ENCODE measurements at regions not wholly inside any gene's neighbourhood (a gene's known extent, or its start where the extent isn't known, plus 50 kb on each side); places are given as distances from the start of the nearest gene placed in this dataset.

DNA sequence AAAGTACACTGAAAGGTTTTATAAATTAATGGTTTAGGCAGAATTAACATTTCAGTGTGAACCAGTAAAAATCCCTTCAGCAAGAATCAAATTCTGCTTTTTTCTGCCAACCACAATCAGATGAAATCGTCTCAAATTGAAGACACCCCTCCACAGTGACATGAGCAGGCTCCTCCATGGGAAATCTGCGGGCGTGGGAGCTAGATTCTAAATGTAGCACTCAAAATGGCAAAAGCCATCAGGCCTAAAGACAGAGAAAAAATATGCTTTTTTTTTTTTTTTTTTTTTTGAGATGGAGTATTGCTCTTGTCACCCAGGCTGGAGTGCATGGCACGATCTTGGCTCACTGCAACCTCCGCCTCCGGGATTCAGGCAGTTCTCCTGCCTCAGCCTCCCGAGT, 55.8 kb upstream of the MRPS9 start:
- Histone ChIP-seq H3K36me3 (ENCODE audit: control insufficient read depth, insufficient read depth, low read length) (no peaks in the 10 kb centered on the region), H3K4me2 (ENCODE audit: low read depth, low read length) (no peak overlapping the region), H4K20me1 (ENCODE audit: insufficient read depth, low read length) (no peaks in the 10 kb centered on the region), H3K4me1 (ENCODE audit: control insufficient read depth, insufficient read depth, low read length) (no peaks in the 10 kb centered on the region), H3K18ac (ENCODE audit: low read depth, low read length) (no peak overlapping the region), H3K14ac (replicated peaks; ENCODE audit: low read depth, low read length) (no peak overlapping the region), H3K27me3 (ENCODE audit: control insufficient read depth, insufficient read depth, low read length) (no peaks in the 10 kb centered on the region), H3K23ac (ENCODE audit: low read depth, low read length) (no peak overlapping the region), H2AK5ac (ENCODE audit: low read depth, low read length) (no peak overlapping the region), H2BK5ac (ENCODE audit: low read depth, low read length, poor library complexity, severe bottlenecking) (no peak overlapping the region), H4K91ac (ENCODE audit: insufficient read depth, low read depth, low read length) (no peak overlapping the region), H3K9me3 (ENCODE audit: control insufficient read depth, insufficient read depth, low read length) (no peaks in the 10 kb centered on the region), H3K27ac (ENCODE audit: insufficient read depth, low read length) (no peak overlapping the region), H3K79me1 (ENCODE audit: low read depth in 1 of 2, low read length in 2 of 2) (no peaks in the 10 kb centered on the region), H3K4me3 (ENCODE audit: insufficient read depth, low read depth, low read length) (no peak overlapping the region), H3K9ac (ENCODE audit: low read depth, low read length) (no peak overlapping the region), H4K5ac (ENCODE audit: low read depth, low read length) (no peak overlapping the region), H3K4ac (ENCODE audit: low read depth, low read length) (no peak overlapping the region), H3K9me1 (ENCODE audit: insufficient read depth, low read length) (no peaks in the 10 kb centered on the region), H2AFZ (replicated peaks; ENCODE audit: low read length, poor library complexity) (no peak overlapping the region), H2BK120ac (ENCODE audit: low read depth, low read length) (no peak overlapping the region), H2AK9ac (replicated peaks; ENCODE audit: low read depth, low read length, poor library complexity) (no peak overlapping the region), H3K56ac (ENCODE audit: extremely low read depth, insufficient read depth, low read length) (no peak overlapping the region), H4K8ac (ENCODE audit: low read depth in 2 of 2, low read length in 2 of 2) (no peak overlapping the region), H2BK20ac (ENCODE audit: low read depth, low read length) (no peak overlapping the region), H2BK15ac (ENCODE audit: low read depth, low read length) (no peak overlapping the region)
- ATAC-seq (ENCODE audit: low read depth) (no peak), DNase-seq (no peak)
- in situ Hi-C loops (cut with MboI; ENCODE audit: low sequenced_read_pairs) (no loop called here), dilution Hi-C loops (cut with HindIII; ENCODE audit: low sequenced_read_pairs, unreplicated experiment) (no loop called here), intact Hi-C loops (cut with micrococcal nuclease) (no loop called here)
- TF ChIP-seq ELK1 (IDR thresholded peaks at IDR 0.05; ENCODE audit: borderline replicate concordance, low read depth, low read length), result no peak
- no peak for TF ChIP-seq MXI1 (IDR thresholded peaks at IDR 0.05; ENCODE audit: borderline replicate concordance, low read depth, low read length)
- TF ChIP-seq RAD21 (IDR thresholded peaks at IDR 0.05; ENCODE audit: low read length), result no peak
- TF ChIP-seq USF2 (IDR thresholded peaks at IDR 0.05; ENCODE audit: low read depth, low read length), result no peak
- TF ChIP-seq BHLHE40 (IDR thresholded peaks at IDR 0.05; ENCODE audit: low read depth, low read length), result no peak
- TF ChIP-seq FOS (IDR thresholded peaks at IDR 0.05; ENCODE audit: low read depth, low read length), result no peak
- TF ChIP-seq RCOR1 (IDR thresholded peaks at IDR 0.05; ENCODE audit: insufficient replicate concordance, low read length), result no peak
- TF ChIP-seq MAFK (IDR thresholded peaks at IDR 0.05; ENCODE audit: low read depth, low read length), result no peak
- no peak for TF ChIP-seq POLR2A (IDR thresholded peaks at IDR 0.05; ENCODE audit: low read depth, low read length)
- TF ChIP-seq RFX5 (IDR thresholded peaks at IDR 0.05; ENCODE audit: low read depth, low read length), result no peak
- no peak for TF ChIP-seq SMC3 (IDR thresholded peaks at IDR 0.05; ENCODE audit: low read depth, low read length)
- TF ChIP-seq CEBPB (IDR thresholded peaks at IDR 0.05; ENCODE audit: low read depth, low read length), result no peak
- TF ChIP-seq CHD1 (IDR thresholded peaks at IDR 0.05; ENCODE audit: low read depth, low read length), result no peak
- TF ChIP-seq MAZ (IDR thresholded peaks at IDR 0.05; ENCODE audit: borderline replicate concordance, low read depth, low read length), result no peak
- TF ChIP-seq, protein P1, sequence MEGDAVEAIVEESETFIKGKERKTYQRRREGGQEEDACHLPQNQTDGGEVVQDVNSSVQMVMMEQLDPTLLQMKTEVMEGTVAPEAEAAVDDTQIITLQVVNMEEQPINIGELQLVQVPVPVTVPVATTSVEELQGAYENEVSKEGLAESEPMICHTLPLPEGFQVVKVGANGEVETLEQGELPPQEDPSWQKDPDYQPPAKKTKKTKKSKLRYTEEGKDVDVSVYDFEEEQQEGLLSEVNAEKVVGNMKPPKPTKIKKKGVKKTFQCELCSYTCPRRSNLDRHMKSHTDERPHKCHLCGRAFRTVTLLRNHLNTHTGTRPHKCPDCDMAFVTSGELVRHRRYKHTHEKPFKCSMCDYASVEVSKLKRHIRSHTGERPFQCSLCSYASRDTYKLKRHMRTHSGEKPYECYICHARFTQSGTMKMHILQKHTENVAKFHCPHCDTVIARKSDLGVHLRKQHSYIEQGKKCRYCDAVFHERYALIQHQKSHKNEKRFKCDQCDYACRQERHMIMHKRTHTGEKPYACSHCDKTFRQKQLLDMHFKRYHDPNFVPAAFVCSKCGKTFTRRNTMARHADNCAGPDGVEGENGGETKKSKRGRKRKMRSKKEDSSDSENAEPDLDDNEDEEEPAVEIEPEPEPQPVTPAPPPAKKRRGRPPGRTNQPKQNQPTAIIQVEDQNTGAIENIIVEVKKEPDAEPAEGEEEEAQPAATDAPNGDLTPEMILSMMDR (conservative IDR thresholded peaks at IDR 0.05; ENCODE audit: low read depth, low read length), result no peak
- TF ChIP-seq NFE2L2 (IDR thresholded peaks at IDR 0.05; ENCODE audit: low read depth, low read length), result no peak
- POLR2A ChIA-PET (ENCODE audit: unreplicated experiment), result no interaction called here
- no TSS peak for BruUV-seq (replicated peaks)
- WGBS, 2 experiments (ENCODE audit: extremely low coverage in 2 of 2, insufficient read length in 1 of 2), result no CpG with 5 or more reads among the region's 7 CpGs
- CTCF ChIA-PET, result interaction anchor here (1.1 kb wide), 1 partner anchor 11 kb away, joined by 3 read pairs; no protein-coding TSS in a partner anchor
